ENCODE measurements at regions not wholly inside any gene's neighbourhood (a gene's known extent, or its start where the extent isn't known, plus 50 kb on each side); places are given as distances from the start of the nearest gene placed in this dataset.

- TF ChIP-seq ARID5B (CRISPR knock-in tag; IDR thresholded peaks at IDR 0.05) (peak; percentile 71), MLXIP (CRISPR knock-in tag; IDR thresholded peaks at IDR 0.05; ENCODE audit: borderline replicate concordance) (peak; percentile 81), SOX5 (CRISPR knock-in tag; IDR thresholded peaks at IDR 0.05; ENCODE audit: borderline replicate concordance) (peak; percentile 68; the same call in 1 of the 2 replicates), ZNF7 (CRISPR knock-in tag; IDR thresholded peaks at IDR 0.05) (no peak), MTF2 (CRISPR knock-in tag; IDR thresholded peaks at IDR 0.05; ENCODE audit: borderline replicate concordance) (no peak), ONECUT2 (CRISPR knock-in tag; IDR thresholded peaks at IDR 0.05) (peak; percentile 36; the same call in 1 of the 2 replicates), ZBTB44 (CRISPR knock-in tag; IDR thresholded peaks at IDR 0.05) (0 out of 2 replicates have a peak, but pooled peaks have one; percentile 65), ZNF333 (CRISPR knock-in tag; IDR thresholded peaks at IDR 0.05; ENCODE audit: borderline replicate concordance) (no peak), ZEB1 (IDR thresholded peaks at IDR 0.05; ENCODE audit: insufficient replicate concordance, low read depth) (no peak), NR1H2 (CRISPR knock-in tag; IDR thresholded peaks at IDR 0.05; ENCODE audit: borderline replicate concordance, low read depth) (peak; percentile 88; the same call in 1 of the 2 replicates), RFXAP (CRISPR knock-in tag; IDR thresholded peaks at IDR 0.05; ENCODE audit: borderline replicate concordance) (peak; percentile 82; the same call in 1 of the 2 replicates), PRMT3 (CRISPR knock-in tag; IDR thresholded peaks at IDR 0.05; ENCODE audit: borderline replicate concordance, low read depth) (no peak), ZNF513 (CRISPR knock-in tag; conservative IDR thresholded peaks at IDR 0.05) (no peak), MEIS2 (CRISPR knock-in tag; IDR thresholded peaks at IDR 0.05) (peak; percentile 90), ZFAT (CRISPR knock-in tag; conservative IDR thresholded peaks at IDR 0.05) (no peak), ZNF574 (CRISPR knock-in tag; IDR thresholded peaks at IDR 0.05) (peak; percentile 83), FOSL2 (CRISPR knock-in tag; IDR thresholded peaks at IDR 0.05) (peak; percentile 55; the same call in 1 of the 2 replicates)
Observed at GRCh38 chr1:234734869-234735268, 124.9 kb upstream of the IRF2BP2 start (continued).
